ENCODE measurements at regions not wholly inside any gene's neighbourhood (a gene's known extent, or its start where the extent isn't known, plus 50 kb on each side); places are given as distances from the start of the nearest gene placed in this dataset.
"Not testable (repeated sequence)": the region's sequence is repeated elsewhere in the genome, so short reads cannot be mapped to it uniquely, and the experiment has no call there.

DNA sequence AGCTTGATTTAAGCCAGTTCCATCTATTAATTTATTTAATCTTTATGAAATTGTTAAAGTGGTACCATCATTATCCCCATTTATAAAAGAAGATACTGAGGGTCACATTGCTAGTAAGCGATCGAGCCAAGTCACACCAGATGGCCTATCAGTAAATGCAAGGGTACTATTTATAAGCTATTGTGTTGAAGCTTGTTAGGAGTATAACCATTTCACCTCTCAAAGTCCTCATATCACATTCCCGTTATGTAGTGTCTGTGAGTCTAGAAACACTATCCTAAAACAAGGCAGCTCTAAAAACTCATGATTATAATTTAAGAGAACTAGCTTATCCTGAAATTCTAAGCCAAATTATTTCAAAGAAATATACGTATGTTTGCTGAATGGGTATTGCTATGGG lies 1161.8 kb downstream of the EFNA5 start:
- DNase-seq, result no peak

- DNase-seq, result no peak
Measured at GRCh38 chr5:106493910-106494309, 1176.8 kb downstream of the EFNA5 start.

DNA sequence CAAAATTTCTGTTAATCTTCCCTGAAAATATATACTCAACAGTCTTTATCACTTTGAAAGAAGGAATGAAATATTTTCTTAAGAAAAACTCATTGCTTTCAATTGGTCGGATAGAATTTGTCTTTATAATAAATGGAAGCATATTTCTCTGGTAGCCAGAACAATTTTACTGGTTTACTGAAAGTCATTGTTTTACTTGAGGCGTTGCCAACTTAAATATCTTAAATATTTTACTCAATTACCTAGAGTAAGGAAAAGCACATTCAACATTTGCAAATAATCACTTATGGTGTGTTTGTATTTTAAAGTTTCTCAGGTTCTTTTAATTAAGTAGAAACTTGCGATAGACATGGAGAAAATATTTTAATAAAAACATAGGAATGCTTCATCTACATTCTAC lies 1181.7 kb downstream of the EFNA5 start:
- no peak for DNase-seq

DNA sequence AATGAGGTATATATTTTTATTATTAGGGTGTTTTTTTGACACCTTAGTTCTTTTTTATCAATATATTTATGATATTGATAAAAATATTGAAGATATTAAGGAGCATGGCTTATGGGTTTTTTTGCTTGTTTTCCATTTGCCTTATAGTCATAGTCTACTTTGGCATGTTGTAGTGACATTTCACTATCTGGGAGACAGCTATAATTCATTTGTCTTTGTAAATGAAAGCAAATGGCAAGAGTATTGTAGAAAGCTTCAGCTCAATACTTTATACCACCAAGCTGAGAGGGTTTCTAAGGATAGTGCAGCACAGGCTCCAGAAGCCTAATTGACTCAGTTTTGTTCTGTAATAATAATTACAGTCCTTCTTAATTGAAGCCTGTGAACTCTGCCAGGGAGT lies 1182.3 kb downstream of the EFNA5 start:
- no peak for DNase-seq

DNA sequence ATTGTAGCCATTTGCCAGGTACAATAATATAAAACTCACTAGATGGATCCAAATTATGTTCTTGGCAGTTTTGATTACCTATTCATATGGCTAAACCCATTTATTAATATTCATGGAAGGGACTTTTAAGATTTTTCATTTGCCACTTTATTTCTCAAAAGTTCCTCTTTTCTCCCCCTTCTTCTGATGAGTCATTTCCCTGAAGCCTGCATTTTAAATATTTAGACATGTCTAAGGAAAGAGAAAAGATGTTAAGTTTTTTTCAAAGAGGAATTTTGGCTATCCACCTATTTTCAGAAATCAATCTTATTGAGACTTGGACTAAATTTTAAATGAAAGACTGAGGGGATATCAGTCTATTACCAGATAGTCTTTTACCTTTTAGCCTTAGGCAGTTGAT lies 1189.4 kb downstream of the EFNA5 start:
- no peak for DNase-seq

- DNase-seq, result no peak
Measured at GRCh38 chr5:106476630-106477029, 1194.1 kb downstream of the EFNA5 start.

- no peak for DNase-seq
Measured at GRCh38 chr5:106474066-106474465, 1196.7 kb downstream of the EFNA5 start.

DNA sequence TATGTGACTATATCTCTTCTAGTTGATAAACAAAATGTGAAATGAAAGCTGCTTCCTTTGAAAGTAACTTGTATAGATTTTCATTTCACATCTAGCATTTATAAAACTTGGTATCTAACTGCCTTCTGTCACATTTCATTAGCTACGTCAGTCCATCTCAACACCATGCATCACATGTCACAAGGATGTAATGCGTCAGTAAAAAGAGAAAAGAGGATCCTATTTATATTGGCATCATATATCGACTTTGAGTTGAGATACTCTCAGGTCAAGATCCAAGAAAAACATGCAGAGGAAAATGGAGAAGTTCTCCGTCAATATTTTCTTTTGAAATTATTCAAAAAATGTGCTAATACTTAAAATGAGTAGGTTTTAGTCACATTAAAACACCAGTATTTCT lies 1211.2 kb downstream of the EFNA5 start:
- no peak for DNase-seq

GRCh38 chr5:106454651-106455415 lies 1215.9 kb downstream of the EFNA5 start:
- DNase-seq, result peak; percentile 80

- no peak for DNase-seq
Measured at GRCh38 chr5:106454050-106454449, 1216.7 kb downstream of the EFNA5 start.

GRCh38 chr5:106451998-106452397 lies 1218.7 kb downstream of the EFNA5 start:
- DNase-seq, result peak; percentile 53

- DNase-seq, result no peak
Measured at GRCh38 chr5:106443746-106444145, 1227.0 kb downstream of the EFNA5 start.

- no peak for DNase-seq
Measured at GRCh38 chr5:106435185-106435584, 1235.6 kb downstream of the EFNA5 start.

- DNase-seq, result not testable (repeated sequence)
Measured at GRCh38 chr5:106430733-106431132, 1240.0 kb downstream of the EFNA5 start.

DNA sequence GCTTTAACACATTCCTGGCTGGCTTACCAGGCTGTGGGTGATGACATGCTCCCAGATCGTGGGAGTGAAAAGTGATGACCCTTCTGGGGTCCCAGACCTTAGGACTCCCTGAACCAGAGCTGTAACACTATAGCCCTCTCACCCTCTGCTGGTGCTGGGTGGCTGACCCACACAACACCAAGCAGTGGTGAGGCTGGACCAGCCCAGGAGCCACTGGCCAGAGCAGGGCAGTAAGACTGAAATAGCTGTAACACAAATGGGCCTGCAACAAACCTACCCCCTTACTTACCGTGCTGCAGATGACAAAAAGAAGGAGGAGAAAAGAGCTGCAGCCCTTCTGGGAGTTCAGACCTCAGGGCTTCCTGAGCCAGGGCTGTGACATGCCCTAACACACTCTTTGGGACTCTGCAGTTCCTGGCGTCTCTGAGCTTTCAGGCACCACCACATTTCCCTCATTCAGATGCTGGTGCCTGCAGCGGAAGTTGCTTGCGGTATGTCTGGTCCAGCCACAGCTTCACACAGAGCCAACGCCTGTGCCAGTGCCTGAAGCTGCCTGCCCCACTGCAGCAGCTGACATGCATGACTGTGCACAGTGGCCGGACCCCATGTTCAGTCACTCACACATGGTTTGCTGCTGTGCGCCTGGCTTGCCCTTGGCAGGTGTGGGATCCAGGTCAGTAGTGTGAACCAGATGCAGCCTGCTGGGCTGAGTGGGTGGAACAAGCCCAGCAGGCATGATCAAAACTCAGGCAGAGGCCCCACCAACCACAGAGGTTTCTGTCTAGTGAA lies 1247.4 kb downstream of the EFNA5 start:
- DNase-seq, result peak; percentile 59

- DNase-seq, result no peak
Measured at GRCh38 chr5:106420102-106420501, 1250.6 kb downstream of the EFNA5 start.

GRCh38 chr5:106418196-106418595 lies 1252.5 kb downstream of the EFNA5 start:
- DNase-seq, result no peak

DNA sequence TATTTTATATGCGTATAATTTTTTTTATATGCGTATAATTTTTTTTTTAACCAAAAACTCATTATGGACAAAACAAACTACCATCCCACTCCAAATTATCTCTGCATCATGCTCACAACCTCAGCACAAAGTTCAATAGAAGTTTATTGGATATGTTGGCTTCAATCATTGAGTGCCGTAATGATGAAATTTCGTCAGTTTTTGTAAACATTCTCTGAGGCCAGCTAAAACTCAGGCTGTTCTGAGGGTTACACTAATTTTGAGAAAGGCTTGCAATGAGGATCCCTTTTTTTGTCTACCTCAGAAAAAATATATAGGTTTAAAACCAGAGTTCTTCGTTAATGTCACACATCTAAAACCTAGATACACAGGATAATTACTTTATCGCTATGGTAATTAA lies 1253.2 kb downstream of the EFNA5 start:
- DNase-seq, result no peak

DNA sequence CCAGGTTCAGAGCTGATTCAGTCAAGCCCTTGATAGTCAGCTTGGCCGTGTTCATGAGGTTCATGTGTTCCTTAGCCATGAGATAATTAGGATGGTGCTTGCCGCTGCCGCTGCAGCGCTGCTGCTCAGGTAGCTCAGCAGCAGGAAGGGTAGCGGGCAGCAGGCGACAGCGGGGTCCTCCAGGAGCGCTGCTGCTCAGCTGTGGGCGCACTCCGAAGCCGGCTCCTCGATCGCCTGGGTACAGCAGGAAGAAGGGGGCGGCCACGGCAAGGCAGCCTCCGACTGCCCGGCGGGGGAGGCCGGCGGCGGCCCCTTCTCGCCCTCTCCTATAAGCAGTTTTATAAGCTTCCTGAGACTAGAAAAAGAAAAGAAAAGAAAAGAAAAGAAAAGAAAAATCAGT lies 1253.6 kb downstream of the EFNA5 start:
- no peak for DNase-seq

GRCh38 chr5:106415541-106415940 lies 1255.2 kb downstream of the EFNA5 start:
- DNase-seq, result peak; percentile 89

- DNase-seq, result no peak
Measured at GRCh38 chr5:106414342-106414741, 1256.4 kb downstream of the EFNA5 start.

- no peak for DNase-seq
Measured at GRCh38 chr5:106412606-106413005, 1258.1 kb downstream of the EFNA5 start.

DNA sequence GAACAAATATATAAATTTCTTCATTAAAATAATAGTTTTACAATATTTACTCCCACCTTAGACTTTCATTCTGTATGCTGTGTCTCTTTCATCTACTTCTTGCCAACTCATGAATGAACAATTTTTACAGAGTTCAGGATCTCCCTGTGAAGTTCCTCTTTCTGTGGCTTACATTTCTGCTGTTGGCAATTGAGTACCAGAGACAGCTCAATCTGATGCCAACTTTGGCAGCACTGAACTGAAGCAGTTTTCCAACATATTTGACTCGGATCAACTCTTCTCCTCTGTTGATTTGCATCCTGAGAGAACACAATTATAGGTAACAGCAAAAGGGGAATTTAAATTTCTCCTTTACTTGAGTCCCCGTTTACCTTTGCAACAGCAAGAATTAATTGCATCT lies 1262.2 kb downstream of the EFNA5 start:
- no peak for DNase-seq

DNA sequence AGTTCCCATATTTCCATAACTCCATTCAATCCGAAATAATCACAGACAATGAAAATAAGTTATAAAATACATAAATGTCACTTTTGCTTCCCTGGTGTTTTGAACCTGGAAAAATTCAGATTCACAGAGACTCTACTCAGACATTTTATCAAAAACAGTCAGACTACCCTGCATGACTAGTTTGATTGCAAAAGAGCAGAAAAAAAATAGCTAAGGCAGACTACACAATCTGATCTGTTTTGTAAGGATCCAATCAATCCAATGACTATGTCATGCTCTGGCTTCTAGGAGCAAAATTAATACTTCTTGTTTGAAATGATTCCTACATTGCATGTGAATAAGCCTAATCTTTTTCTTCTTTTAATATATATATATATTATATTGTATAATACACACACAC lies 1262.6 kb downstream of the EFNA5 start:
- no peak for DNase-seq

All from islet precursor cell (in vitro differentiated cells).